Heart right ventricle (tissue), 16 donors: ENCODE measurements at regions not wholly inside any gene's neighbourhood (a gene's known extent, or its start where the extent isn't known, plus 50 kb on each side); places are given as distances from the start of the nearest gene placed in this dataset.

Source experiments
- ATAC-seq, 8 donors: fragments of 200-7000 bp; cut with Tn5 transposase; one replicate each; pipeline ENCODE4 v1.9.1; 2020; ENCODE audit warnings: mild to moderate bottlenecking in 8 of 8, moderate library complexity in 8 of 8, moderate number of reproducible peaks in 1 of 8
- DNase-seq, 2 donors: peaks; one replicate each; pipeline ENCODE4 v3.0.0-alpha.2; 2020
- H3K27ac ChIP-seq, 10 donors: fragments of 200-600 bp; sonication (generic) in 2 of 10; one replicate each; pipeline versions ENCODE4 v1.5.0 to v1.8.0; 2020 to 2022; ENCODE audit warnings: mild to moderate bottlenecking in 3 of 10
- H3K27me3 ChIP-seq, 7 donors: fragments of 200-600 bp; one replicate each; pipeline ENCODE4 v1.8.0; 2021 to 2022; ENCODE audit warnings: mild to moderate bottlenecking in 2 of 7
- H3K36me3 ChIP-seq, 9 donors: fragments of 200-600 bp; sonication (generic) in 1 of 9; one replicate each; pipeline versions ENCODE4 v1.5.0 to v1.8.0; 2020 to 2022; ENCODE audit warnings: mild to moderate bottlenecking in 2 of 9
- H3K4me1 ChIP-seq, 9 donors: fragments of 200-600 bp; sonication (generic) in 1 of 9; one replicate each; pipeline versions ENCODE4 v1.5.0 to v1.8.0; 2020 to 2022; ENCODE audit warnings: mild to moderate bottlenecking in 4 of 9
- H3K4me3 ChIP-seq, 10 donors: fragments of 200-600 bp; sonication (generic) in 2 of 10; one replicate each; pipeline versions ENCODE4 v1.5.0 to v1.8.0; 2020 to 2022; ENCODE audit warnings: mild to moderate bottlenecking in 7 of 10, moderate library complexity in 2 of 10
- H3K9me3 ChIP-seq, 11 donors: fragments of 200-600 bp in 10 of 11; sonication (generic) in 2 of 11; one replicate each; pipeline versions ENCODE4 v1.5.0 to v1.8.0; 2013 to 2022; ENCODE audit warnings: mild to moderate bottlenecking in 2 of 11, control low read depth in 1 of 11, moderate library complexity in 1 of 11
- CTCF ChIP-seq, 9 donors: fragments of 200-600 bp; sonication (generic) in 2 of 9; IDR thresholded peaks; one replicate each; pipeline versions ENCODE4 v1.5.0 to v1.8.0; 2021 to 2022; ENCODE audit warnings: antibody characterized with exemption in 9 of 9, mild to moderate bottlenecking in 5 of 9, moderate library complexity in 1 of 9
- WGBS, 2 donors: extraction: QIAGEN DNeasy Blood & Tissue Kit; methylation state at CpG; one replicate each; pipeline ENCODE4 v1.1.7; 2013; ENCODE audit warnings: inconsistent platforms in 1 of 2; 5-methylcytosine and 5-hydroxymethylcytosine counted together
- intact Hi-C, 10 donors: fragments of 100-400 bp; cut with DNase I; formaldehyde crosslinking; loops; one replicate each; pipeline versions ENCODE4 v1.11.1 to v1.14.2; 2022
- donor health status: Arrhythmogenic right ventricular cardiomyopathy.
- donor health status: ischemic (EF 13 %, LVEDD 7.1; RV severe dilation, severe dysfunction).
- donor health status: healthy with polysubstance abuse.
- donor health status: DM: no; HTN: yes; CAD: no.
- donor health status: DM: no; HTN: no; CAD: no.
- donor health status: ischemic (EF 25% LVEDD 6.9; RV normal size, moderate dysfunction).
- donor health status: ischemic (EF 25% LVEDD 5.7; RV mildly dilated, moderate dysfunction).
- donor health status: healthy.
- donor health status: DM: yes; HTN: yes; CAD: no.
- donor health status: Ischemic cardiomyopathy.
- donor health status: ischemic (EF 35%, LVEDD 5.7; RV mildly dilated, moderate dysfunction).
- donor health status: nonischemic (EF 11% LVEDD 7.7; RV severe dilation, severe dysfunction).
- donor health status: DM: yes; HTN: yes; CAD: no.
- donor health status: PGD.
- donor health status: ischemic (EF 29% LVEDD 5.4; RV normal size, mild dysfunction).
- donor health status: nonischemic (EF 23%, LVEDD 6.1; RV moderate dilation, normal function).

GRCh38 chr12:47350062-47350408, 270.3 kb upstream of the AMIGO2 start:
- Histone ChIP-seq H3K9me3 (no peaks in the 10 kb centered on the region), H3K4me1 (peaks cover 0 to 15% (median 0%) of the 10 kb centered on the region in 9 donors), H3K27ac (peak overlapping the region in 1 of 10 donors; percentile 67), H3K27me3 (no peaks in the 10 kb centered on the region), H3K36me3 (no peaks in the 10 kb centered on the region), H3K4me3 (no peak overlapping the region)
- ATAC-seq = no peak
- no peak for DNase-seq
- no peak for TF ChIP-seq CTCF (IDR thresholded peaks at IDR 0.05)
- intact Hi-C loops = no loop called here

GRCh38 chr12:47349137-47350061, 269.6 kb upstream of the AMIGO2 start:
- WGBS, 2 donors = 76 to 89% methylated on average over 5 of the region's 5 CpGs
- no peak for TF ChIP-seq CTCF (IDR thresholded peaks at IDR 0.05)
- Histone ChIP-seq H3K9me3 (no peaks in the 10 kb centered on the region), H3K36me3 (no peaks in the 10 kb centered on the region), H3K27ac (peak overlapping the region in 1 of 10 donors; percentile 67), H3K4me3 (no peak overlapping the region), H3K27me3 (no peaks in the 10 kb centered on the region), H3K4me1 (peaks cover 0 to 15% (median 0%) of the 10 kb centered on the region in 9 donors)
- DNase-seq = no peak
- ATAC-seq = no peak
- intact Hi-C loops = no loop called here

- no peak for TF ChIP-seq CTCF (IDR thresholded peaks at IDR 0.05)
- 80 to 81% methylated on average over 1 of the region's 1 CpG for WGBS, 2 donors
- Histone ChIP-seq H3K9me3 (no peaks in the 10 kb centered on the region), H3K4me3 (no peak overlapping the region), H3K27me3 (no peaks in the 10 kb centered on the region), H3K36me3 (no peaks in the 10 kb centered on the region), H3K27ac (no peak overlapping the region), H3K4me1 (peaks cover 0 to 15% (median 0%) of the 10 kb centered on the region in 9 donors)
- ATAC-seq (no peak), DNase-seq (no peak)
- intact Hi-C loops = no loop called here
Observed at GRCh38 chr12:47348206-47348605, 268.4 kb upstream of the AMIGO2 start.

GRCh38 chr12:47346251-47347019, 266.7 kb upstream of the AMIGO2 start:
- Histone ChIP-seq H3K27ac (peak overlapping the region in 1 of 10 donors; percentile 1), H3K27me3 (no peaks in the 10 kb centered on the region), H3K4me3 (no peak overlapping the region), H3K36me3 (no peaks in the 10 kb centered on the region), H3K9me3 (peaks cover 0 to 3% (median 0%) of the 10 kb centered on the region in 11 donors), H3K4me1 (peaks cover 0 to 15% (median 0%) of the 10 kb centered on the region in 9 donors)
- TF ChIP-seq CTCF (IDR thresholded peaks at IDR 0.05) = no peak
- DNase-seq (no peak), ATAC-seq (peak in 1 of 8 donors; percentile 31)
- 93 to 94% methylated on average over 4 of the region's 4 CpGs for WGBS, 2 donors
- intact Hi-C loops = no loop called here
